ENCODE measurements at regions not wholly inside any gene's neighbourhood (a gene's known extent, or its start where the extent isn't known, plus 50 kb on each side); places are given as distances from the start of the nearest gene placed in this dataset.

DNA sequence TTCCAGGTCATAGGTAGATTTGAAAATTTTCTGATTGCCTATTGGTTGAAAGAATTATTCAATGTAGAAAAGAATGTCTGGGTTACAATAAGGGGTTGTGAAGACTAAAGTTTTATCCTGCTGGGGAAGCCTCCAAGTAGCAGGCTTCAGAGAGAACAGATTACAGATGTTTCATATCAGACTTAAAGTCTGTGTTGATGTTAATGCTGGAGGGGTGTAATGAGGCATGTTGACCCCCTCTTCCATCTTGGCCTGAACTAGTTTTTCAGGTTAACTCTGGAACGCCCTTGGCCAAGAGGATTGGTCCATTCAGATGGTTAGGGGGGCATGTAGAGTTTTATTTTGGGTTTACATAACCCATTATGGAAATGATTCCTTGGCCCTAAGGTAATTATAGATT, 356.2 kb downstream of the UTRN start:
- TF ChIP-seq, protein P1, sequence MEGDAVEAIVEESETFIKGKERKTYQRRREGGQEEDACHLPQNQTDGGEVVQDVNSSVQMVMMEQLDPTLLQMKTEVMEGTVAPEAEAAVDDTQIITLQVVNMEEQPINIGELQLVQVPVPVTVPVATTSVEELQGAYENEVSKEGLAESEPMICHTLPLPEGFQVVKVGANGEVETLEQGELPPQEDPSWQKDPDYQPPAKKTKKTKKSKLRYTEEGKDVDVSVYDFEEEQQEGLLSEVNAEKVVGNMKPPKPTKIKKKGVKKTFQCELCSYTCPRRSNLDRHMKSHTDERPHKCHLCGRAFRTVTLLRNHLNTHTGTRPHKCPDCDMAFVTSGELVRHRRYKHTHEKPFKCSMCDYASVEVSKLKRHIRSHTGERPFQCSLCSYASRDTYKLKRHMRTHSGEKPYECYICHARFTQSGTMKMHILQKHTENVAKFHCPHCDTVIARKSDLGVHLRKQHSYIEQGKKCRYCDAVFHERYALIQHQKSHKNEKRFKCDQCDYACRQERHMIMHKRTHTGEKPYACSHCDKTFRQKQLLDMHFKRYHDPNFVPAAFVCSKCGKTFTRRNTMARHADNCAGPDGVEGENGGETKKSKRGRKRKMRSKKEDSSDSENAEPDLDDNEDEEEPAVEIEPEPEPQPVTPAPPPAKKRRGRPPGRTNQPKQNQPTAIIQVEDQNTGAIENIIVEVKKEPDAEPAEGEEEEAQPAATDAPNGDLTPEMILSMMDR (conservative IDR thresholded peaks at IDR 0.05; ENCODE audit: low read depth, low read length) = no peak
- TF ChIP-seq EZH2 (IDR thresholded peaks at IDR 0.05; ENCODE audit: low read length, unreplicated experiment) = no peak

Data from PC-3 (cell line).